ENCODE measurements at regions not wholly inside any gene's neighbourhood (a gene's known extent, or its start where the extent isn't known, plus 50 kb on each side); places are given as distances from the start of the nearest gene placed in this dataset.
"Not testable (repeated sequence)": the region's sequence is repeated elsewhere in the genome, so short reads cannot be mapped to it uniquely, and the experiment has no call there.

DNA sequence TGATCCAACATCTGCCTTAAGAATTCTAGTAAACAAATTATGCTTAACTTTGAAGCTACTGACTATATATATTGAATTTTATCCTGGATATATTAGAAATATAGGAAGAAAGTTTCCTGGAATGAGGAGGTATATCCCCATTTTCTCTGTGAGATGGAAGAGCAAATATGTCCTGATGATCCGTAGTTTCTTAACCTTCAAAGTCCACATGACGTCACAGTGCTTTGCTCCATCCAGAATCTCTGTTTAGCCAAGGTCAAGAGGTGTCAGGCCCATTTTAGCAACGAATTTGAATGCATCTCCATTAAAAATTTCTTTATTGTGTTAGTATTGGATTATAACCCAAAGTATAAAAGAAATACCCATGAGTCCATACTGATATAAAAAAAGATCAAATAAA lies 162.5 kb downstream of the PRL start:
- Mint-ChIP-seq H3K27me3 (ENCODE audit: low read depth, poor library complexity) (peaks cover 2% of the 10 kb centered on the region), H3K36me3 (ENCODE audit: low read depth) (peaks cover 70% of the 10 kb centered on the region), H3K9me3 (peaks cover 38% of the 10 kb centered on the region), H3K4me1 (peaks cover 28% of the 10 kb centered on the region), H3K27ac (no peak overlapping the region), H3K4me3 (no peak overlapping the region)
- DNase-seq = no peak
- TF ChIP-seq, protein P1, sequence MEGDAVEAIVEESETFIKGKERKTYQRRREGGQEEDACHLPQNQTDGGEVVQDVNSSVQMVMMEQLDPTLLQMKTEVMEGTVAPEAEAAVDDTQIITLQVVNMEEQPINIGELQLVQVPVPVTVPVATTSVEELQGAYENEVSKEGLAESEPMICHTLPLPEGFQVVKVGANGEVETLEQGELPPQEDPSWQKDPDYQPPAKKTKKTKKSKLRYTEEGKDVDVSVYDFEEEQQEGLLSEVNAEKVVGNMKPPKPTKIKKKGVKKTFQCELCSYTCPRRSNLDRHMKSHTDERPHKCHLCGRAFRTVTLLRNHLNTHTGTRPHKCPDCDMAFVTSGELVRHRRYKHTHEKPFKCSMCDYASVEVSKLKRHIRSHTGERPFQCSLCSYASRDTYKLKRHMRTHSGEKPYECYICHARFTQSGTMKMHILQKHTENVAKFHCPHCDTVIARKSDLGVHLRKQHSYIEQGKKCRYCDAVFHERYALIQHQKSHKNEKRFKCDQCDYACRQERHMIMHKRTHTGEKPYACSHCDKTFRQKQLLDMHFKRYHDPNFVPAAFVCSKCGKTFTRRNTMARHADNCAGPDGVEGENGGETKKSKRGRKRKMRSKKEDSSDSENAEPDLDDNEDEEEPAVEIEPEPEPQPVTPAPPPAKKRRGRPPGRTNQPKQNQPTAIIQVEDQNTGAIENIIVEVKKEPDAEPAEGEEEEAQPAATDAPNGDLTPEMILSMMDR (IDR thresholded peaks at IDR 0.05) = no peak

DNA sequence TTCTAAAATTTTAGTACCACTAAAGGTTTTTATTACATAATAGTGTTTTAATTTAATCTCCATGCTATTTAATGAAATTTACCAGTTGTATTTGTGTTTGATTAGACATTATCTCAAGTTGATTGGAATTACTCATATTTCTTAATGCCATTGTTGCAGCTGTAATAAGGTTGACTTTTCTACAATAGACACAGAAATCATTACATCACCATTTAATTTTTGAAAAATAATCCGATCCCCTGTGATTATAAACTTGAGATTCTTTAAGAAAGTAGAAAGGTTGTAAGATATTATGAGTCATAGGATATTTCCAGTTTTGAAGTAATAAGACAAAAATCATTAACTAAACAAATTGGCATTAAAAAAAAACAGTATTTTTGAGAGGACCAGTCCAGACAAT lies 161.4 kb downstream of the PRL start:
- Mint-ChIP-seq H3K27me3 (ENCODE audit: low read depth, poor library complexity) (peaks cover 2% of the 10 kb centered on the region), H3K9me3 (peaks cover 27% of the 10 kb centered on the region), H3K27ac (no peak overlapping the region), H3K4me1 (peaks cover 36% of the 10 kb centered on the region), H3K36me3 (ENCODE audit: low read depth) (peaks cover 66% of the 10 kb centered on the region), H3K4me3 (no peak overlapping the region)
- DNase-seq = no peak
- TF ChIP-seq, protein P1 (IDR thresholded peaks at IDR 0.05) = no peak

DNA sequence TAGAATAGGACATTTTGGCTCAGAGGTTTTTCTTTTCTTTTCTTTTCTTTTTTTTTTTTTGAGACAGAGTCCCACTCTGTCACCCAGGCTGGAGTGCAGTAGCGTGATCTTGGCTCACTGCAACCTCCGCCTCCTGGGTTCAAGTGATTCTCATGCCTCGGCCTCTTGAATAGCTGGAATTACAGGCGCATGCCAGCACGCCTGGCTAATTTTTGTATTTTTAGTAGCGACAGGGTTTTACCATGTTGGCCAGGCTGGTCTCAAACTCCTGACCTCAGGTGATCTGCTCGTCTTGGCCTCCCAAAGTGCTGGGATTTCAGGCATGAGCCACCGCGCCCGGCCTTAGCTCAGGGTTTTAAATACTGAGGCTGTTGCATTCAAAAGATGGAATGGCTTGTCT lies 156.1 kb downstream of the PRL start:
- not testable (repeated sequence) for H3K27me3 Mint-ChIP-seq (ENCODE audit: low read depth, poor library complexity); DNase-seq; H3K9me3 Mint-ChIP-seq; H3K4me3 Mint-ChIP-seq
- H3K4me1 Mint-ChIP-seq = peaks cover 53% of the 10 kb centered on the region
- peaks cover 41% of the 10 kb centered on the region for H3K36me3 Mint-ChIP-seq (ENCODE audit: low read depth)
- H3K27ac Mint-ChIP-seq = peak overlapping the region; percentile 97

DNA sequence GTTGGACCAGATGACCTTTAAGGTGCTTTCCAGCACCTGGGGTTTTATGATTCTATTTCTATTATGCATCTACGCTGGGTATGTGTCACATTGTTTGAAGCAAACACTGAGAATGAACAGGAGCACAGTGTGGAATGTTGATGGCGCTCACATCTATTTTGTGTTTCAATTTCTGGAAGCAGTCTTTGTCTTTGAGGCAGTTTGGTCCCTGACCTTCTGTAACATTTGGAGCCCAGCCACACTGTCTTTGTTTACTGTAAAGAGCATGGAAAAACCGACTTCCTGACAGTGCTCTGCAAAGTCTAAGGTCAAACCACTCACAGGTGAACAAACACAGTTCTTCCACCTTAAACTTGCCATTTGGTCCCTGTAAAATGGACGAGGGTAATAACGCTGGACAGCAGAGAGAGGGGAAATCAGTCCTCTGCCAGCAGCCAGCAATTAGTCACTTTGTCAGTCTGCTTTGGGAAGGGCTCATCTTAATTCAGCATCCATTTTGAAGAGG lies 155.5 kb downstream of the PRL start:
- Mint-ChIP-seq H3K36me3 (ENCODE audit: low read depth) (peaks cover 41% of the 10 kb centered on the region), H3K9me3 (no peaks in the 10 kb centered on the region), H3K27ac (peak overlapping the region; percentile 97), H3K27me3 (ENCODE audit: low read depth, poor library complexity) (peaks cover 2% of the 10 kb centered on the region), H3K4me1 (peaks cover 58% of the 10 kb centered on the region), H3K4me3 (no peak overlapping the region)
- TF ChIP-seq, protein P1 (IDR thresholded peaks at IDR 0.05) = no peak
- DNase-seq = no peak

DNA sequence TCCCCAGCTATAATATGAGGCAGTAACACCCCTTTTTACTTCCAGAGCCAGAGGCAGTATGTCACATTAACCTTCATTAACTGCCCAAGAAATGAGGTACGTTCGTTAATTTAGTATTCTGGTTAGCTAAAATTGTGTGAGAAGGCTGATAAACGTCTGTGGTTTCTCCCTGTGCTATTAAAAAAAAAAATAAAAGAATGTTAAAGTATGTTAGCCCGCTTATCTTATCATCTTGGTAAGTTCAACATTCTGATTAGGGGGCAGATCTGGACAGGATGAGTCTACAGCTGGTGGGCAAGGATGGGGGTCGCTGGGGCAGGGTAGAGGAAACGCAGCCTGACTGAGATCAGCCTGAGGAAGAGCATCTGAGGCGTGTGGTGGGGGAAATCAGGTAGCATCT lies 154.0 kb downstream of the PRL start:
- Mint-ChIP-seq H3K4me1 (peaks cover 63% of the 10 kb centered on the region), H3K36me3 (ENCODE audit: low read depth) (peaks cover 41% of the 10 kb centered on the region), H3K27me3 (ENCODE audit: low read depth, poor library complexity) (peaks cover 2% of the 10 kb centered on the region), H3K9me3 (no peaks in the 10 kb centered on the region), H3K4me3 (no peak overlapping the region), H3K27ac (no peak overlapping the region)
- DNase-seq = no peak
- TF ChIP-seq, protein P1 (IDR thresholded peaks at IDR 0.05) = no peak

DNA sequence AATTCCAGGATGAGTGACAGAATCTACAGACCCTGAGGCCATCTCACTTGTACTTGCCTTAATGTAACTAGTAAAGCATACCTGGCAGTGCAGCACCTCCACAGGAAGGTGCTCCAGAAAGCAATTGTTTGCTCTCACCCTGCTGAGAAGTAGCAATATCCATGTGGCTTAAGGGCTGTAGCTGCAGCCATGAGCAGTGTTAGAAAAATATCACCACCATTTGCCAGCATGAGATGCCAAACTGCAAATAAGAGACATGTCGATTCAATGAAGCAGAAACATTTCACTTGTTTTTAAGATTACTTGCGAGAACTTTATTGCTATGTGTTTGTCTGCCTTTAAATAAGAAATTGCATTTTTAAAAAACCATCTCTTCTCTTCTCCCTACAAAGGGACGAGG lies 151.5 kb downstream of the PRL start:
- Mint-ChIP-seq H3K4me1 (peaks cover 80% of the 10 kb centered on the region), H3K27ac (peak overlapping the region; percentile 24), H3K36me3 (ENCODE audit: low read depth) (peaks cover 34% of the 10 kb centered on the region)

More for the DNA sequence above, 151.5 kb downstream of the PRL start:
- no peak overlapping the region for H3K4me3 Mint-ChIP-seq
- TF ChIP-seq, protein P1 (IDR thresholded peaks at IDR 0.05) = no peak
- DNase-seq = no peak
- H3K9me3 Mint-ChIP-seq = no peaks in the 10 kb centered on the region
- no peaks in the 10 kb centered on the region for H3K27me3 Mint-ChIP-seq (ENCODE audit: low read depth, poor library complexity)
